ENCODE measurements at regions not wholly inside any gene's neighbourhood (a gene's known extent, or its start where the extent isn't known, plus 50 kb on each side); places are given as distances from the start of the nearest gene placed in this dataset.

- ChIA-PET CTCF (interaction anchor here (0.6 to 3.2 kb wide), 11 partner anchors 9 to 1686 kb away, joined by 3 to 10 read pairs (median 4); no protein-coding TSS in a partner anchor), POLR2A (no interaction called here)
- Mint-ChIP-seq H3K27me3 (peaks cover 23 to 71% (median 33%) of the 10 kb centered on the region in 5 donors), H3K27ac (no peak overlapping the region), H3K36me3 (no peaks in the 10 kb centered on the region), H3K9me3 (no peaks in the 10 kb centered on the region), H3K4me1 (peaks cover 0 to 2% (median 0%) of the 10 kb centered on the region in 7 donors), H3K4me3 (no peak overlapping the region)
- intact Hi-C loops (cut with micrococcal nuclease): loop anchor here in 1 of 2 donors (5.0 to 10.0 kb wide), 3 partner anchors 1420 to 1665 kb away; partner anchors contain the start of gene NRP2
- no peaks in the 10 kb centered on the region for H3K36me3 ChIP-seq (ENCODE audit: control insufficient read depth in 2 of 3, insufficient read depth in 3 of 3, low read length in 3 of 3)
- no peak overlapping the region for H3K27ac ChIP-seq (ENCODE audit: low read depth, low read length)
- H3K4me1 ChIP-seq (ENCODE audit: control insufficient read depth in 2 of 2, insufficient read depth in 2 of 2, low read length in 2 of 2): no peaks in the 10 kb centered on the region
- H3K4me3 ChIP-seq (ENCODE audit: low read length): no peak overlapping the region
- no peaks in the 10 kb centered on the region for H3K9me3 ChIP-seq (ENCODE audit: control insufficient read depth in 2 of 3, low read length in 3 of 3)
- ATAC-seq (no peak), DNase-seq (no peak)
- H3K27me3 ChIP-seq (ENCODE audit: control insufficient read depth in 2 of 2, insufficient read depth in 2 of 2, low read length in 2 of 2): peaks cover 2 to 3% of the 10 kb centered on the region in 2 donors
Observed at GRCh38 chr2:204261846-204262245, 283.4 kb upstream of the PARD3B start.

GRCh38 chr2:204264085-204264553 lies 281.2 kb upstream of the PARD3B start:
- Mint-ChIP-seq H3K36me3 (no peaks in the 10 kb centered on the region), H3K9me3 (no peaks in the 10 kb centered on the region), H3K27ac (no peak overlapping the region), H3K4me1 (peaks cover 0 to 2% (median 0%) of the 10 kb centered on the region in 7 donors), H3K27me3 (peaks cover 23 to 67% (median 41%) of the 10 kb centered on the region in 5 donors), H3K4me3 (no peak overlapping the region)
- POLR2A ChIA-PET: no interaction called here
- H3K4me3 ChIP-seq (ENCODE audit: low read length): no peak overlapping the region
- CTCF ChIA-PET: no interaction called here
- no peaks in the 10 kb centered on the region for H3K9me3 ChIP-seq (ENCODE audit: control insufficient read depth in 2 of 3, low read length in 3 of 3)
- intact Hi-C loops (cut with micrococcal nuclease): loop anchor here in 1 of 2 donors (5.0 to 10.0 kb wide), 3 partner anchors 1418 to 1663 kb away; partner anchors contain the start of gene NRP2
- H3K27ac ChIP-seq (ENCODE audit: low read depth, low read length): no peak overlapping the region
- H3K36me3 ChIP-seq (ENCODE audit: control insufficient read depth in 2 of 3, insufficient read depth in 3 of 3, low read length in 3 of 3): no peaks in the 10 kb centered on the region
- DNase-seq: no peak
- H3K27me3 ChIP-seq (ENCODE audit: control insufficient read depth in 2 of 2, insufficient read depth in 2 of 2, low read length in 2 of 2): peaks cover 2 to 3% of the 10 kb centered on the region in 2 donors
- ATAC-seq: no peak
- H3K4me1 ChIP-seq (ENCODE audit: control insufficient read depth in 2 of 2, insufficient read depth in 2 of 2, low read length in 2 of 2): no peaks in the 10 kb centered on the region

GRCh38 chr2:204264621-204265140 lies 280.6 kb upstream of the PARD3B start:
- H3K27ac ChIP-seq (ENCODE audit: low read depth, low read length): no peak overlapping the region
- H3K36me3 ChIP-seq (ENCODE audit: control insufficient read depth in 2 of 3, insufficient read depth in 3 of 3, low read length in 3 of 3): no peaks in the 10 kb centered on the region
- no peak overlapping the region for H3K4me3 Mint-ChIP-seq
- ChIA-PET CTCF (no interaction called here), POLR2A (no interaction called here)
- H3K36me3 Mint-ChIP-seq: no peaks in the 10 kb centered on the region
- peaks cover 23 to 63% (median 42%) of the 10 kb centered on the region in 5 donors for H3K27me3 Mint-ChIP-seq
- H3K27me3 ChIP-seq (ENCODE audit: control insufficient read depth in 2 of 2, insufficient read depth in 2 of 2, low read length in 2 of 2): peaks cover 2 to 3% of the 10 kb centered on the region in 2 donors
- H3K4me1 Mint-ChIP-seq: peaks cover 0 to 2% (median 0%) of the 10 kb centered on the region in 7 donors
- intact Hi-C loops (cut with micrococcal nuclease): loop anchor here in 1 of 2 donors (5.0 to 10.0 kb wide), 3 partner anchors 1418 to 1663 kb away; partner anchors contain the start of gene NRP2
- no peaks in the 10 kb centered on the region for H3K9me3 ChIP-seq (ENCODE audit: control insufficient read depth in 2 of 3, low read length in 3 of 3)
- H3K4me1 ChIP-seq (ENCODE audit: control insufficient read depth in 2 of 2, insufficient read depth in 2 of 2, low read length in 2 of 2): no peaks in the 10 kb centered on the region
- no peak overlapping the region for H3K4me3 ChIP-seq (ENCODE audit: low read length)
- H3K27ac Mint-ChIP-seq: no peak overlapping the region
- ATAC-seq (no peak), DNase-seq (no peak)
- H3K9me3 Mint-ChIP-seq: peaks cover 0 to 2% (median 0%) of the 10 kb centered on the region in 11 donors

GRCh38 chr2:204265681-204266181 lies 279.5 kb upstream of the PARD3B start:
- H3K4me3 Mint-ChIP-seq: no peak overlapping the region
- intact Hi-C loops (cut with micrococcal nuclease): loop anchor here in 1 of 2 donors (10.0 kb wide), 1 partner anchor 1619 kb away; no protein-coding TSS in a partner anchor
- H3K27ac ChIP-seq (ENCODE audit: low read depth, low read length): no peak overlapping the region
- no peak overlapping the region for H3K4me3 ChIP-seq (ENCODE audit: low read length)
- H3K27me3 ChIP-seq (ENCODE audit: control insufficient read depth in 2 of 2, insufficient read depth in 2 of 2, low read length in 2 of 2): peaks cover 2 to 3% of the 10 kb centered on the region in 2 donors
- CTCF ChIA-PET: no interaction called here
- no peaks in the 10 kb centered on the region for H3K9me3 ChIP-seq (ENCODE audit: control insufficient read depth in 2 of 3, low read length in 3 of 3)
- ATAC-seq: no peak
- H3K27me3 Mint-ChIP-seq: peaks cover 28 to 54% (median 44%) of the 10 kb centered on the region in 5 donors
- peaks cover 0 to 7% (median 4%) of the 10 kb centered on the region in 11 donors for H3K9me3 Mint-ChIP-seq
- POLR2A ChIA-PET: no interaction called here
- no peaks in the 10 kb centered on the region for H3K36me3 ChIP-seq (ENCODE audit: control insufficient read depth in 2 of 3, insufficient read depth in 3 of 3, low read length in 3 of 3)
- H3K36me3 Mint-ChIP-seq: peaks cover 0 to 5% (median 0%) of the 10 kb centered on the region in 5 donors
- no peaks in the 10 kb centered on the region for H3K4me1 Mint-ChIP-seq
- no peak for DNase-seq
- no peaks in the 10 kb centered on the region for H3K4me1 ChIP-seq (ENCODE audit: control insufficient read depth in 2 of 2, insufficient read depth in 2 of 2, low read length in 2 of 2)
- no peak overlapping the region for H3K27ac Mint-ChIP-seq

GRCh38 chr2:204268458-204268857 lies 276.8 kb upstream of the PARD3B start:
- Histone ChIP-seq H3K27me3 (ENCODE audit: control insufficient read depth in 2 of 2, insufficient read depth in 2 of 2, low read length in 2 of 2) (peaks cover 0 to 3% of the 10 kb centered on the region in 2 donors), H3K27ac (ENCODE audit: low read depth, low read length) (no peak overlapping the region), H3K4me3 (ENCODE audit: low read length) (no peak overlapping the region), H3K9me3 (ENCODE audit: control insufficient read depth in 2 of 3, low read length in 3 of 3) (no peaks in the 10 kb centered on the region), H3K4me1 (ENCODE audit: control insufficient read depth in 2 of 2, insufficient read depth in 2 of 2, low read length in 2 of 2) (no peaks in the 10 kb centered on the region), H3K36me3 (ENCODE audit: control insufficient read depth in 2 of 3, insufficient read depth in 3 of 3, low read length in 3 of 3) (no peaks in the 10 kb centered on the region)
- H3K27me3 Mint-ChIP-seq: peaks cover 31 to 45% (median 35%) of the 10 kb centered on the region in 5 donors
- peaks cover 0 to 8% (median 0%) of the 10 kb centered on the region in 5 donors for H3K36me3 Mint-ChIP-seq
- ATAC-seq (no peak), DNase-seq (no peak)
- H3K9me3 Mint-ChIP-seq: peaks cover 0 to 10% (median 6%) of the 10 kb centered on the region in 11 donors
- POLR2A ChIA-PET: no interaction called here
- no peak overlapping the region for H3K4me3 Mint-ChIP-seq
- no peaks in the 10 kb centered on the region for H3K4me1 Mint-ChIP-seq
- intact Hi-C loops (cut with micrococcal nuclease): loop anchor here in 1 of 2 donors (10.0 kb wide), 1 partner anchor 1616 kb away; no protein-coding TSS in a partner anchor
- CTCF ChIA-PET: interaction anchor here (0.7 kb wide), 1 partner anchor 333 kb away, joined by 5 read pairs; no protein-coding TSS in a partner anchor
- no peak overlapping the region for H3K27ac Mint-ChIP-seq

GRCh38 chr2:204268971-204269370 lies 276.3 kb upstream of the PARD3B start:
- DNase-seq (no peak), ATAC-seq (no peak)
- Mint-ChIP-seq H3K4me3 (no peak overlapping the region), H3K27ac (no peak overlapping the region), H3K4me1 (no peaks in the 10 kb centered on the region), H3K27me3 (peaks cover 28 to 42% (median 31%) of the 10 kb centered on the region in 5 donors), H3K9me3 (peaks cover 0 to 10% (median 6%) of the 10 kb centered on the region in 11 donors), H3K36me3 (peaks cover 0 to 8% (median 0%) of the 10 kb centered on the region in 5 donors)
- no peaks in the 10 kb centered on the region for H3K36me3 ChIP-seq (ENCODE audit: control insufficient read depth in 2 of 3, insufficient read depth in 3 of 3, low read length in 3 of 3)
- H3K27me3 ChIP-seq (ENCODE audit: control insufficient read depth in 2 of 2, insufficient read depth in 2 of 2, low read length in 2 of 2): peaks cover 0 to 3% of the 10 kb centered on the region in 2 donors
- no peaks in the 10 kb centered on the region for H3K4me1 ChIP-seq (ENCODE audit: control insufficient read depth in 2 of 2, insufficient read depth in 2 of 2, low read length in 2 of 2)
- POLR2A ChIA-PET: no interaction called here
- intact Hi-C loops (cut with micrococcal nuclease): loop anchor here in 1 of 2 donors (10.0 kb wide), 1 partner anchor 1616 kb away; no protein-coding TSS in a partner anchor
- CTCF ChIA-PET: no interaction called here
- H3K4me3 ChIP-seq (ENCODE audit: low read length): no peak overlapping the region
- H3K27ac ChIP-seq (ENCODE audit: low read depth, low read length): no peak overlapping the region
- no peaks in the 10 kb centered on the region for H3K9me3 ChIP-seq (ENCODE audit: control insufficient read depth in 2 of 3, low read length in 3 of 3)
